ENCODE measurements at regions not wholly inside any gene's neighbourhood (a gene's known extent, or its start where the extent isn't known, plus 50 kb on each side); places are given as distances from the start of the nearest gene placed in this dataset.

DNA sequence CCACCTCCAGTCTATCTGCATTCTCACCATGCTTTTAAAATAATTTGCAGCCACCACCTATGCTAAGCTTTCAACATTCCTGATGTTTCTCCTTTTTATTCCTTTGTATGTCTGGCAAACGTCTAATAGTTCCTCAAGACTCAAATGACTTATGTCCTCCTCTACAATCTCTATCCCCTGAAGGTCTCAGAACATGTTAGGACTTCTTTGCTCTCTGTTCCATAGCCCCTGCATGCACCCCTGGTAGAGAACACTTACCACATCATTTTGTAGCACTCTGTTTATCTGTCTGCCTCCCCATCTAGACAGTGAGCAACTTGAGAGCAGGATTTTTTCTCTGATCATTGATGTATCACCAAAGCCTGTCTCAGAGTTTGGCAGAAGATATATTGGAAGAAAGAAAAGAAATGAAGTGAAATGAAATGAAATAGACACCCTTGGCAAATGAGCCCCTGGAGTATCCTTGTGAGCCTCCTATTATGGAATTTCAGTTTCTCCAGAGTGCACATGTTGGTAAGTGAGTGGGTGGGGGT lies 1231.2 kb upstream of the FLRT2 start:
- TF ChIP-seq, protein P1, sequence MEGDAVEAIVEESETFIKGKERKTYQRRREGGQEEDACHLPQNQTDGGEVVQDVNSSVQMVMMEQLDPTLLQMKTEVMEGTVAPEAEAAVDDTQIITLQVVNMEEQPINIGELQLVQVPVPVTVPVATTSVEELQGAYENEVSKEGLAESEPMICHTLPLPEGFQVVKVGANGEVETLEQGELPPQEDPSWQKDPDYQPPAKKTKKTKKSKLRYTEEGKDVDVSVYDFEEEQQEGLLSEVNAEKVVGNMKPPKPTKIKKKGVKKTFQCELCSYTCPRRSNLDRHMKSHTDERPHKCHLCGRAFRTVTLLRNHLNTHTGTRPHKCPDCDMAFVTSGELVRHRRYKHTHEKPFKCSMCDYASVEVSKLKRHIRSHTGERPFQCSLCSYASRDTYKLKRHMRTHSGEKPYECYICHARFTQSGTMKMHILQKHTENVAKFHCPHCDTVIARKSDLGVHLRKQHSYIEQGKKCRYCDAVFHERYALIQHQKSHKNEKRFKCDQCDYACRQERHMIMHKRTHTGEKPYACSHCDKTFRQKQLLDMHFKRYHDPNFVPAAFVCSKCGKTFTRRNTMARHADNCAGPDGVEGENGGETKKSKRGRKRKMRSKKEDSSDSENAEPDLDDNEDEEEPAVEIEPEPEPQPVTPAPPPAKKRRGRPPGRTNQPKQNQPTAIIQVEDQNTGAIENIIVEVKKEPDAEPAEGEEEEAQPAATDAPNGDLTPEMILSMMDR (IDR thresholded peaks at IDR 0.05; ENCODE audit: borderline replicate concordance, extremely low read depth, low read length, poor library complexity, severe bottlenecking), result no peak
- TF ChIP-seq EZH2 (IDR thresholded peaks at IDR 0.05; ENCODE audit: borderline replicate concordance, low read depth, low read length, severe bottlenecking), result no peak

Measured in DND-41 (cell line).